Omental fat pad (tissue), 3 donors: ENCODE measurements at regions not wholly inside any gene's neighbourhood (a gene's known extent, or its start where the extent isn't known, plus 50 kb on each side); places are given as distances from the start of the nearest gene placed in this dataset. TPM values are rescaled to one million over a fixed set of nuclear protein-coding genes. Genes with fewer than 3 reads are reported as not detected.

Experiments
- ATAC-seq: fragments of 150-250 bp; one replicate; pipeline ENCODE4 v1.9.1; 2016; ENCODE audit warnings: mild to moderate bottlenecking, moderate library complexity; ENCODE audit not compliant: low FRiP score
- DNase-seq: peaks from one replicate; pipeline ENCODE4 v3.0.0-alpha.2; 2019; ENCODE audit warnings: low spot score
- CTCF ChIP-seq, 3 donors: fragments of 450-650 bp; IDR thresholded peaks; one replicate each; pipeline ENCODE4 v1.5.1; 2016 to 2017; ENCODE audit warnings: antibody characterized with exemption in 3 of 3, mild to moderate bottlenecking in 3 of 3, moderate library complexity in 2 of 3
- small RNA-seq: library from RNA; depleted of rRNA; stranded (forward); fragments of <200 nt; gene quantifications from one replicate; pipeline ENCODE3, GENCODE V24; 2016

GRCh38 chr11:115556984-115557383 lies 52.8 kb upstream of the CADM1 start:
- ATAC-seq: no peak
- no peak for TF ChIP-seq CTCF (IDR thresholded peaks at IDR 0.05)
- no peak for DNase-seq

- TF ChIP-seq CTCF (IDR thresholded peaks at IDR 0.05): no peak
- ATAC-seq: no peak
- DNase-seq: no peak
Measured at GRCh38 chr11:115555336-115556090, 51.3 kb upstream of the CADM1 start.

Small RNAs in the stretch of these regions (small RNA-seq; reads per million reads assigned to genes)
- not detected for gene AP000770.2
- not detected for gene RF01210
- gene RPL12P46: not detected
